ENCODE measurements at regions not wholly inside any gene's neighbourhood (a gene's known extent, or its start where the extent isn't known, plus 50 kb on each side); places are given as distances from the start of the nearest gene placed in this dataset.

GRCh38 chr2:65500310-65501040 lies 68.1 kb upstream of the SPRED2 start:
- DNase-seq (ENCODE audit: low spot score): no peak

GRCh38 chr2:65499216-65499615 lies 66.8 kb upstream of the SPRED2 start:
- DNase-seq (ENCODE audit: low spot score): no peak

- no peak for DNase-seq (ENCODE audit: low spot score)
Measured at GRCh38 chr2:65498396-65498795, 66.0 kb upstream of the SPRED2 start.

GRCh38 chr2:65495251-65495877 lies 63.0 kb upstream of the SPRED2 start:
- no peak for DNase-seq (ENCODE audit: low spot score)

GRCh38 chr2:65494078-65494477 lies 61.7 kb upstream of the SPRED2 start:
- no peak for DNase-seq (ENCODE audit: low spot score)

GRCh38 chr2:65491381-65491905 lies 59.0 kb upstream of the SPRED2 start:
- no peak for DNase-seq (ENCODE audit: low spot score)

GRCh38 chr2:65490222-65490621 lies 57.8 kb upstream of the SPRED2 start:
- DNase-seq (ENCODE audit: low spot score): no peak

- no peak for DNase-seq (ENCODE audit: low spot score)
Measured at GRCh38 chr2:65489269-65489668, 56.9 kb upstream of the SPRED2 start.

- DNase-seq (ENCODE audit: low spot score): no peak
Measured at GRCh38 chr2:65488527-65488926, 56.1 kb upstream of the SPRED2 start.

- no peak for DNase-seq (ENCODE audit: low spot score)
Measured at GRCh38 chr2:65487404-65487803, 55.0 kb upstream of the SPRED2 start.

- DNase-seq (ENCODE audit: low spot score): no peak
Measured at GRCh38 chr2:65486802-65487201, 54.4 kb upstream of the SPRED2 start.

- no peak for DNase-seq (ENCODE audit: low spot score)
Measured at GRCh38 chr2:65486282-65486681, 53.9 kb upstream of the SPRED2 start.

GRCh38 chr2:65485839-65486238 lies 53.4 kb upstream of the SPRED2 start:
- no peak for DNase-seq (ENCODE audit: low spot score)

- no peak for DNase-seq (ENCODE audit: low spot score)
Measured at GRCh38 chr2:65483763-65484162, 51.4 kb upstream of the SPRED2 start.

GRCh38 chr2:65482971-65483370 lies 50.6 kb upstream of the SPRED2 start:
- DNase-seq (ENCODE audit: low spot score): no peak
